WTC11 (cell line): ENCODE measurements at regions not wholly inside any gene's neighbourhood (a gene's known extent, or its start where the extent isn't known, plus 50 kb on each side); places are given as distances from the start of the nearest gene placed in this dataset.

ENCODE experiments used
- ATAC-seq: fragments of 200-7000 bp; cut with Tn5 transposase; 2 replicates; pipeline ENCODE4 v1.10.0; 2021; ENCODE audit warnings: mild to moderate bottlenecking, moderate library complexity
- CTCF ChIA-PET: fragments of 300-600 bp; sonication (Branson Sonifier 250); formaldehyde crosslinking; loops from one replicate; lab custom pipeline; 2021; ENCODE audit warnings: antibody characterized with exemption; lab: Charles Lee
- POLR2A ChIA-PET: fragments of 350-600 bp; sonication (Branson Sonifier 250); formaldehyde crosslinking; loops from one replicate; lab custom pipeline; 2021; ENCODE audit warnings: antibody characterized with exemption; lab: Charles Lee
- DNase-seq: peaks from one replicate; pipeline ENCODE4 v3.0.0; 2021; ENCODE audit warnings: low spot score
- H3K27ac Mint-ChIP-seq: 2 replicates; pipeline ENCODE4 v1.8.0; 2021; ENCODE audit warnings: mixed read lengths
- H3K27me3 Mint-ChIP-seq: 2 replicates; pipeline ENCODE4 v1.8.0; 2021; ENCODE audit warnings: low read depth, mild to moderate bottlenecking, moderate library complexity, mixed read lengths
- H3K36me3 Mint-ChIP-seq: 2 replicates; pipeline ENCODE4 v1.8.0; 2021; ENCODE audit warnings: mixed read lengths
- H3K4me1 Mint-ChIP-seq: 2 replicates; pipeline ENCODE4 v1.8.0; 2022; ENCODE audit warnings: mixed read lengths
- H3K4me3 Mint-ChIP-seq: 2 replicates; pipeline ENCODE4 v1.8.0; 2021; ENCODE audit warnings: mild to moderate bottlenecking, moderate library complexity, mixed read lengths
- H3K9me3 Mint-ChIP-seq: 2 replicates; pipeline ENCODE4 v1.8.0; 2021; ENCODE audit warnings: mixed read lengths
- ELF4 ChIP-seq: sonication (generic); formaldehyde crosslinking; IDR thresholded peaks from 2 replicates; pipeline ENCODE4 v1.8.1; 2022; ENCODE audit warnings: low read depth, mild to moderate bottlenecking, moderate library complexity, missing genetic modification reagents
- EMX1 ChIP-seq: fragments of 250-450 bp; sonication (Bioruptor Pico); IDR thresholded peaks from 2 replicates; pipeline ENCODE4 v1.8.0; 2021; ENCODE audit warnings: mild to moderate bottlenecking
- FOXP1 ChIP-seq: sonication (generic); formaldehyde crosslinking; IDR thresholded peaks from 2 replicates; pipeline ENCODE4 v1.8.0; 2022; ENCODE audit warnings: missing genetic modification reagents, mild to moderate bottlenecking, moderate library complexity, borderline replicate concordance
- GRHL2 ChIP-seq: fragments of 250-450 bp; sonication (Bioruptor Pico); IDR thresholded peaks from 2 replicates; pipeline ENCODE4 v1.8.0; 2022; ENCODE audit warnings: mild to moderate bottlenecking, moderate library complexity; ENCODE audit not compliant: insufficient replicate concordance, severe bottlenecking
- IRF2 ChIP-seq: sonication (generic); formaldehyde crosslinking; IDR thresholded peaks from 2 replicates; pipeline ENCODE4 v1.8.0; 2022; ENCODE audit warnings: low read depth, missing genetic modification reagents, borderline replicate concordance
- KAT7 ChIP-seq: sonication (generic); formaldehyde crosslinking; IDR thresholded peaks from 2 replicates; pipeline ENCODE4 v1.8.1; 2023; ENCODE audit warnings: missing genetic modification reagents, mild to moderate bottlenecking, borderline replicate concordance
- NFYB ChIP-seq: sonication (generic); formaldehyde crosslinking; conservative IDR thresholded peaks from 2 replicates; pipeline ENCODE4 v1.8.0; 2022; ENCODE audit warnings: low read depth, missing genetic modification reagents
- NR3C1 ChIP-seq: sonication (generic); formaldehyde crosslinking; conservative IDR thresholded peaks from 2 replicates; pipeline ENCODE4 v1.8.1; 2023; ENCODE audit warnings: low read depth, mild to moderate bottlenecking, missing genetic modification reagents
- SMAD4 ChIP-seq: sonication (generic); formaldehyde crosslinking; IDR thresholded peaks from 2 replicates; pipeline ENCODE4 v1.8.0; 2022; ENCODE audit warnings: mild to moderate bottlenecking, missing genetic modification reagents
- ZNF219 ChIP-seq: sonication (generic); formaldehyde crosslinking; IDR thresholded peaks from 2 replicates; pipeline ENCODE4 v1.8.0; 2023; ENCODE audit warnings: missing genetic modification reagents, mild to moderate bottlenecking, borderline replicate concordance
- ZNF263 ChIP-seq: sonication (generic); formaldehyde crosslinking; IDR thresholded peaks from 2 replicates; pipeline ENCODE4 v1.8.1; 2022; ENCODE audit warnings: low read depth, mild to moderate bottlenecking, moderate library complexity, missing genetic modification reagents
- ZNF423 ChIP-seq: fragments of 250-450 bp; sonication (Bioruptor Pico); IDR thresholded peaks from 2 replicates; pipeline ENCODE4 v2.1.2; 2022; ENCODE audit warnings: mild to moderate bottlenecking, moderate library complexity
- ZNF671 ChIP-seq: fragments of 250-450 bp; sonication (Bioruptor Pico); IDR thresholded peaks from 2 replicates; pipeline ENCODE4 v1.8.0; 2021; ENCODE audit warnings: mild to moderate bottlenecking
- TF ChIP-seq, protein P1 (sequence below): fragments of 200-600 bp; IDR thresholded peaks from 2 replicates; pipeline ENCODE4 v1.8.0; 2022; ENCODE audit warnings: antibody characterized with exemption
- TF ChIP-seq, protein P2 (sequence below): sonication (generic); formaldehyde crosslinking; IDR thresholded peaks from 2 replicates; pipeline ENCODE4 v1.8.1; 2022; ENCODE audit warnings: mild to moderate bottlenecking, missing genetic modification reagents, moderate library complexity, borderline replicate concordance
- TF ChIP-seq, protein P3 (sequence below): sonication (generic); formaldehyde crosslinking; IDR thresholded peaks from 2 replicates; pipeline ENCODE4 v1.8.0; 2022; ENCODE audit warnings: mild to moderate bottlenecking, missing genetic modification reagents
- TF ChIP-seq, protein P4 (sequence below): sonication (generic); formaldehyde crosslinking; IDR thresholded peaks from 2 replicates; pipeline ENCODE4 v1.8.1; 2022; ENCODE audit warnings: low read depth, missing genetic modification reagents, borderline replicate concordance
- TF ChIP-seq, protein P5 (sequence below): sonication (generic); formaldehyde crosslinking; IDR thresholded peaks from 2 replicates; pipeline ENCODE4 v1.8.1; 2023; ENCODE audit warnings: mild to moderate bottlenecking, missing genetic modification reagents, borderline replicate concordance
- TF ChIP-seq, protein P6 (sequence below): fragments of 250-450 bp; sonication (Bioruptor Pico); IDR thresholded peaks from 2 replicates; pipeline ENCODE4 v1.9.0; 2021; ENCODE audit warnings: mild to moderate bottlenecking, borderline replicate concordance
- TF ChIP-seq, protein P7 (sequence below): sonication (generic); formaldehyde crosslinking; IDR thresholded peaks from 2 replicates; pipeline ENCODE4 v1.8.1; 2022; ENCODE audit warnings: mild to moderate bottlenecking, moderate library complexity, missing genetic modification reagents

DNA sequence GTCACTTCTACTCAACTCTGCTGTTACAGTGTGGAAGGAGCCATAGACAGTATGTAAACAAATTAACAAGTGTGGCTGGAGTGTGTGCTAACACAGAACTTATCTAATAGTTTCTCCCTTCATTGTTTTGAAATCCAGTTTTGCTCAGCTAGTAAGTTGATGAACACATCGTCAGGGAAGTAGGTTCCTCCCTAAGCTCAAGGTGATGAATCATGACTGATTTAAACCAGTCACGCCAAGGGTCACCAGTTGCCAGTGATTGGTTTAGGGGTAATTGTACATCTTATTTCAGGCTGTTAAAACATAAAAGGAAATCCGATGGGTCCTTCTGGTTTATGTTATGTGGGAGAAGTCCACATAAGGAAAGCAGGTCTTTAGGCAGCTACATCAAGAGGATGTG, 97.0 kb upstream of the CHODL start (continued):
- TF ChIP-seq, protein P1, sequence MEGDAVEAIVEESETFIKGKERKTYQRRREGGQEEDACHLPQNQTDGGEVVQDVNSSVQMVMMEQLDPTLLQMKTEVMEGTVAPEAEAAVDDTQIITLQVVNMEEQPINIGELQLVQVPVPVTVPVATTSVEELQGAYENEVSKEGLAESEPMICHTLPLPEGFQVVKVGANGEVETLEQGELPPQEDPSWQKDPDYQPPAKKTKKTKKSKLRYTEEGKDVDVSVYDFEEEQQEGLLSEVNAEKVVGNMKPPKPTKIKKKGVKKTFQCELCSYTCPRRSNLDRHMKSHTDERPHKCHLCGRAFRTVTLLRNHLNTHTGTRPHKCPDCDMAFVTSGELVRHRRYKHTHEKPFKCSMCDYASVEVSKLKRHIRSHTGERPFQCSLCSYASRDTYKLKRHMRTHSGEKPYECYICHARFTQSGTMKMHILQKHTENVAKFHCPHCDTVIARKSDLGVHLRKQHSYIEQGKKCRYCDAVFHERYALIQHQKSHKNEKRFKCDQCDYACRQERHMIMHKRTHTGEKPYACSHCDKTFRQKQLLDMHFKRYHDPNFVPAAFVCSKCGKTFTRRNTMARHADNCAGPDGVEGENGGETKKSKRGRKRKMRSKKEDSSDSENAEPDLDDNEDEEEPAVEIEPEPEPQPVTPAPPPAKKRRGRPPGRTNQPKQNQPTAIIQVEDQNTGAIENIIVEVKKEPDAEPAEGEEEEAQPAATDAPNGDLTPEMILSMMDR: no peak
- no peak for TF ChIP-seq GRHL2 (CRISPR knock-in tag)
- TF ChIP-seq, protein P2, sequence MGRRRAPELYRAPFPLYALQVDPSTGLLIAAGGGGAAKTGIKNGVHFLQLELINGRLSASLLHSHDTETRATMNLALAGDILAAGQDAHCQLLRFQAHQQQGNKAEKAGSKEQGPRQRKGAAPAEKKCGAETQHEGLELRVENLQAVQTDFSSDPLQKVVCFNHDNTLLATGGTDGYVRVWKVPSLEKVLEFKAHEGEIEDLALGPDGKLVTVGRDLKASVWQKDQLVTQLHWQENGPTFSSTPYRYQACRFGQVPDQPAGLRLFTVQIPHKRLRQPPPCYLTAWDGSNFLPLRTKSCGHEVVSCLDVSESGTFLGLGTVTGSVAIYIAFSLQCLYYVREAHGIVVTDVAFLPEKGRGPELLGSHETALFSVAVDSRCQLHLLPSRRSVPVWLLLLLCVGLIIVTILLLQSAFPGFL (CRISPR knock-in tag): no peak
- TF ChIP-seq IRF2 (CRISPR knock-in tag): no peak
- TF ChIP-seq EMX1 (CRISPR knock-in tag): no peak

DNA sequence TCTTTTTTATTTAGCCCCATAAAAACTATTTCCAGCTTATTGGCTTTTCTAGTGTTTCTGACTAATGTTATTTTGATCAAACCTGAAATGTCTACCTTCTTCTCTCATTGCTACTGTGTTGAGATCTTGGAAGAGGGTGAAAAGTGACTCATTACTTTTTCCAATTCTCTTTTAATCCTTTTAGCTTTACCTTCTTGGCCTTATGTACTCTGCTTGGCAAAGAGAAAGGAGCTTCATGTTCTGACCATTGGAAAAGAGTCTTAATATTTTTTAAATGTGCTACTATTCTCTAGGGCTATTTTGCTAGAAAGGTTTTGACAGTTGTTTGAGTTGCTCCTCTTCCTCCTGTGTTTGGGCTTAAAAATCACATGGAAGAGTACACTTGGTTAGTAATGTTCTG, 97.8 kb upstream of the CHODL start:
- POLR2A ChIA-PET: no interaction called here
- CTCF ChIA-PET: no interaction called here
- no peak for ATAC-seq
- no peaks in the 10 kb centered on the region; the same call in 1 of the 2 replicates for H3K4me1 Mint-ChIP-seq
- no peaks in the 10 kb centered on the region for H3K27me3 Mint-ChIP-seq
- H3K36me3 Mint-ChIP-seq: peaks cover 6% of the 10 kb centered on the region; the same call in 1 of the 2 replicates
- DNase-seq: no peak
- H3K4me3 Mint-ChIP-seq: no peak overlapping the region
- H3K27ac Mint-ChIP-seq: no peak overlapping the region
- H3K9me3 Mint-ChIP-seq: peaks cover 7% of the 10 kb centered on the region
- TF ChIP-seq ZNF423 (CRISPR knock-in tag) (no peak), KAT7 (CRISPR knock-in tag) (no peak), ELF4 (CRISPR knock-in tag) (no peak), NFYB (CRISPR knock-in tag) (no peak), ZNF671 (CRISPR knock-in tag) (no peak), ZNF263 (CRISPR knock-in tag) (no peak), FOXP1 (CRISPR knock-in tag) (no peak), SMAD4 (CRISPR knock-in tag) (no peak), ZNF219 (CRISPR knock-in tag) (no peak), NR3C1 (CRISPR knock-in tag) (no peak)
- TF ChIP-seq, protein P3, sequence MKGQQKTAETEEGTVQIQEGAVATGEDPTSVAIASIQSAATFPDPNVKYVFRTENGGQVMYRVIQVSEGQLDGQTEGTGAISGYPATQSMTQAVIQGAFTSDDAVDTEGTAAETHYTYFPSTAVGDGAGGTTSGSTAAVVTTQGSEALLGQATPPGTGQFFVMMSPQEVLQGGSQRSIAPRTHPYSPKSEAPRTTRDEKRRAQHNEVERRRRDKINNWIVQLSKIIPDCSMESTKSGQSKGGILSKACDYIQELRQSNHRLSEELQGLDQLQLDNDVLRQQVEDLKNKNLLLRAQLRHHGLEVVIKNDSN (CRISPR knock-in tag): no peak
- TF ChIP-seq, protein P4, sequence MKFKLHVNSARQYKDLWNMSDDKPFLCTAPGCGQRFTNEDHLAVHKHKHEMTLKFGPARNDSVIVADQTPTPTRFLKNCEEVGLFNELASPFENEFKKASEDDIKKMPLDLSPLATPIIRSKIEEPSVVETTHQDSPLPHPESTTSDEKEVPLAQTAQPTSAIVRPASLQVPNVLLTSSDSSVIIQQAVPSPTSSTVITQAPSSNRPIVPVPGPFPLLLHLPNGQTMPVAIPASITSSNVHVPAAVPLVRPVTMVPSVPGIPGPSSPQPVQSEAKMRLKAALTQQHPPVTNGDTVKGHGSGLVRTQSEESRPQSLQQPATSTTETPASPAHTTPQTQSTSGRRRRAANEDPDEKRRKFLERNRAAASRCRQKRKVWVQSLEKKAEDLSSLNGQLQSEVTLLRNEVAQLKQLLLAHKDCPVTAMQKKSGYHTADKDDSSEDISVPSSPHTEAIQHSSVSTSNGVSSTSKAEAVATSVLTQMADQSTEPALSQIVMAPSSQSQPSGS (CRISPR knock-in tag): no peak
- TF ChIP-seq, protein P5, sequence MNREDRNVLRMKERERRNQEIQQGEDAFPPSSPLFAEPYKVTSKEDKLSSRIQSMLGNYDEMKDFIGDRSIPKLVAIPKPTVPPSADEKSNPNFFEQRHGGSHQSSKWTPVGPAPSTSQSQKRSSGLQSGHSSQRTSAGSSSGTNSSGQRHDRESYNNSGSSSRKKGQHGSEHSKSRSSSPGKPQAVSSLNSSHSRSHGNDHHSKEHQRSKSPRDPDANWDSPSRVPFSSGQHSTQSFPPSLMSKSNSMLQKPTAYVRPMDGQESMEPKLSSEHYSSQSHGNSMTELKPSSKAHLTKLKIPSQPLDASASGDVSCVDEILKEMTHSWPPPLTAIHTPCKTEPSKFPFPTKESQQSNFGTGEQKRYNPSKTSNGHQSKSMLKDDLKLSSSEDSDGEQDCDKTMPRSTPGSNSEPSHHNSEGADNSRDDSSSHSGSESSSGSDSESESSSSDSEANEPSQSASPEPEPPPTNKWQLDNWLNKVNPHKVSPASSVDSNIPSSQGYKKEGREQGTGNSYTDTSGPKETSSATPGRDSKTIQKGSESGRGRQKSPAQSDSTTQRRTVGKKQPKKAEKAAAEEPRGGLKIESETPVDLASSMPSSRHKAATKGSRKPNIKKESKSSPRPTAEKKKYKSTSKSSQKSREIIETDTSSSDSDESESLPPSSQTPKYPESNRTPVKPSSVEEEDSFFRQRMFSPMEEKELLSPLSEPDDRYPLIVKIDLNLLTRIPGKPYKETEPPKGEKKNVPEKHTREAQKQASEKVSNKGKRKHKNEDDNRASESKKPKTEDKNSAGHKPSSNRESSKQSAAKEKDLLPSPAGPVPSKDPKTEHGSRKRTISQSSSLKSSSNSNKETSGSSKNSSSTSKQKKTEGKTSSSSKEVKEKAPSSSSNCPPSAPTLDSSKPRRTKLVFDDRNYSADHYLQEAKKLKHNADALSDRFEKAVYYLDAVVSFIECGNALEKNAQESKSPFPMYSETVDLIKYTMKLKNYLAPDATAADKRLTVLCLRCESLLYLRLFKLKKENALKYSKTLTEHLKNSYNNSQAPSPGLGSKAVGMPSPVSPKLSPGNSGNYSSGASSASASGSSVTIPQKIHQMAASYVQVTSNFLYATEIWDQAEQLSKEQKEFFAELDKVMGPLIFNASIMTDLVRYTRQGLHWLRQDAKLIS (CRISPR knock-in tag): no peak
- TF ChIP-seq, protein P2 (CRISPR knock-in tag): no peak
- TF ChIP-seq, protein P6, sequence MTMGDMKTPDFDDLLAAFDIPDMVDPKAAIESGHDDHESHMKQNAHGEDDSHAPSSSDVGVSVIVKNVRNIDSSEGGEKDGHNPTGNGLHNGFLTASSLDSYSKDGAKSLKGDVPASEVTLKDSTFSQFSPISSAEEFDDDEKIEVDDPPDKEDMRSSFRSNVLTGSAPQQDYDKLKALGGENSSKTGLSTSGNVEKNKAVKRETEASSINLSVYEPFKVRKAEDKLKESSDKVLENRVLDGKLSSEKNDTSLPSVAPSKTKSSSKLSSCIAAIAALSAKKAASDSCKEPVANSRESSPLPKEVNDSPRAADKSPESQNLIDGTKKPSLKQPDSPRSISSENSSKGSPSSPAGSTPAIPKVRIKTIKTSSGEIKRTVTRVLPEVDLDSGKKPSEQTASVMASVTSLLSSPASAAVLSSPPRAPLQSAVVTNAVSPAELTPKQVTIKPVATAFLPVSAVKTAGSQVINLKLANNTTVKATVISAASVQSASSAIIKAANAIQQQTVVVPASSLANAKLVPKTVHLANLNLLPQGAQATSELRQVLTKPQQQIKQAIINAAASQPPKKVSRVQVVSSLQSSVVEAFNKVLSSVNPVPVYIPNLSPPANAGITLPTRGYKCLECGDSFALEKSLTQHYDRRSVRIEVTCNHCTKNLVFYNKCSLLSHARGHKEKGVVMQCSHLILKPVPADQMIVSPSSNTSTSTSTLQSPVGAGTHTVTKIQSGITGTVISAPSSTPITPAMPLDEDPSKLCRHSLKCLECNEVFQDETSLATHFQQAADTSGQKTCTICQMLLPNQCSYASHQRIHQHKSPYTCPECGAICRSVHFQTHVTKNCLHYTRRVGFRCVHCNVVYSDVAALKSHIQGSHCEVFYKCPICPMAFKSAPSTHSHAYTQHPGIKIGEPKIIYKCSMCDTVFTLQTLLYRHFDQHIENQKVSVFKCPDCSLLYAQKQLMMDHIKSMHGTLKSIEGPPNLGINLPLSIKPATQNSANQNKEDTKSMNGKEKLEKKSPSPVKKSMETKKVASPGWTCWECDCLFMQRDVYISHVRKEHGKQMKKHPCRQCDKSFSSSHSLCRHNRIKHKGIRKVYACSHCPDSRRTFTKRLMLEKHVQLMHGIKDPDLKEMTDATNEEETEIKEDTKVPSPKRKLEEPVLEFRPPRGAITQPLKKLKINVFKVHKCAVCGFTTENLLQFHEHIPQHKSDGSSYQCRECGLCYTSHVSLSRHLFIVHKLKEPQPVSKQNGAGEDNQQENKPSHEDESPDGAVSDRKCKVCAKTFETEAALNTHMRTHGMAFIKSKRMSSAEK (CRISPR knock-in tag): no peak
- TF ChIP-seq, protein P7, sequence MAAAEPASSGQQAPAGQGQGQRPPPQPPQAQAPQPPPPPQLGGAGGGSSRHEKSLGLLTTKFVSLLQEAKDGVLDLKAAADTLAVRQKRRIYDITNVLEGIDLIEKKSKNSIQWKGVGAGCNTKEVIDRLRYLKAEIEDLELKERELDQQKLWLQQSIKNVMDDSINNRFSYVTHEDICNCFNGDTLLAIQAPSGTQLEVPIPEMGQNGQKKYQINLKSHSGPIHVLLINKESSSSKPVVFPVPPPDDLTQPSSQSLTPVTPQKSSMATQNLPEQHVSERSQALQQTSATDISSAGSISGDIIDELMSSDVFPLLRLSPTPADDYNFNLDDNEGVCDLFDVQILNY (CRISPR knock-in tag): no peak
